Lower lobe of right lung (tissue), 2 donors: ENCODE measurements at regions not wholly inside any gene's neighbourhood (a gene's known extent, or its start where the extent isn't known, plus 50 kb on each side); places are given as distances from the start of the nearest gene placed in this dataset.

Source experiments
- ATAC-seq, 2 donors: fragments of 200-7000 bp; cut with Tn5 transposase; one replicate each; pipeline ENCODE4 v1.9.1; 2020 to 2022; ENCODE audit warnings: mild to moderate bottlenecking in 2 of 2, moderate library complexity in 2 of 2
- DNase-seq: peaks from one replicate; pipeline ENCODE4 v3.0.0-alpha.2; 2020
- H3K27ac ChIP-seq: fragments of 200-600 bp; one replicate; pipeline ENCODE4 v1.8.0; 2022
- H3K27me3 ChIP-seq: fragments of 200-600 bp; one replicate; pipeline ENCODE4 v1.8.0; 2022; ENCODE audit warnings: low read depth
- H3K36me3 ChIP-seq: fragments of 200-600 bp; one replicate; pipeline ENCODE4 v1.8.0; 2022; ENCODE audit warnings: mild to moderate bottlenecking
- H3K4me1 ChIP-seq: fragments of 200-600 bp; one replicate; pipeline ENCODE4 v1.8.0; 2022
- H3K4me3 ChIP-seq: fragments of 200-600 bp; one replicate; pipeline ENCODE4 v1.8.0; 2022; ENCODE audit warnings: mild to moderate bottlenecking
- H3K9me3 ChIP-seq: fragments of 200-600 bp; one replicate; pipeline ENCODE4 v1.8.0; 2022
- intact Hi-C: fragments of 100-400 bp; cut with DNase I; formaldehyde crosslinking; loops from one replicate; pipeline ENCODE4 v1.11.0; 2022
- TF ChIP-seq, protein P1 (sequence below): fragments of 200-600 bp; IDR thresholded peaks from one replicate; pipeline ENCODE4 v1.8.0; 2022; ENCODE audit warnings: antibody characterized with exemption, mild to moderate bottlenecking
- donor health status: DM: no; HTN: yes; CAD: no; lungs with severe emphysema.

DNA sequence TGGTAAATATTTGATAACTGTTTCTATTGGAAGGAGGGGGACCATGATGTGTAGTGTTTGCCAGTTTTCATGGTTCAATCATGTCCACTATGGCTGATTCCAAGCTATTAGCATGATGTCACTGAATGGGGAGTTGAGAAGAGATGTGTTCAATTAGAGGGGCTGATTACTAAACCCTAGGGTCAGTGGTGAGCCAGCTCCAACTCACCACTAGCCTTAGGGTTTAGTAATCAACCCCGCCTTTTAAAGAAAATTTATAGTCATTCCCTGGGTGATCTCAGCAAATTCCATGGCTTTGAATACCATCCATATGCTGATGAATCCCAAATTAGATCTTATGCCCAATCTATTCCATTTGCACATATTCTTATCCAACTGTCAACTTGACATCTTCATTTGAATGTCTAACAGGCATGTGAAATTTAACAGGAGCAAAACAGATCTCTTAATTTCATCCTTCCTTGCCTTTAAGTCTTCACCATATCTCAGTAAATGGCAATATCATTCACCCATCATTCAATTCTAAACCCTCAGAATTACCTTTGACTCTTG, 98.8 kb downstream of the GCNT1 start:
- TF ChIP-seq, protein P1, sequence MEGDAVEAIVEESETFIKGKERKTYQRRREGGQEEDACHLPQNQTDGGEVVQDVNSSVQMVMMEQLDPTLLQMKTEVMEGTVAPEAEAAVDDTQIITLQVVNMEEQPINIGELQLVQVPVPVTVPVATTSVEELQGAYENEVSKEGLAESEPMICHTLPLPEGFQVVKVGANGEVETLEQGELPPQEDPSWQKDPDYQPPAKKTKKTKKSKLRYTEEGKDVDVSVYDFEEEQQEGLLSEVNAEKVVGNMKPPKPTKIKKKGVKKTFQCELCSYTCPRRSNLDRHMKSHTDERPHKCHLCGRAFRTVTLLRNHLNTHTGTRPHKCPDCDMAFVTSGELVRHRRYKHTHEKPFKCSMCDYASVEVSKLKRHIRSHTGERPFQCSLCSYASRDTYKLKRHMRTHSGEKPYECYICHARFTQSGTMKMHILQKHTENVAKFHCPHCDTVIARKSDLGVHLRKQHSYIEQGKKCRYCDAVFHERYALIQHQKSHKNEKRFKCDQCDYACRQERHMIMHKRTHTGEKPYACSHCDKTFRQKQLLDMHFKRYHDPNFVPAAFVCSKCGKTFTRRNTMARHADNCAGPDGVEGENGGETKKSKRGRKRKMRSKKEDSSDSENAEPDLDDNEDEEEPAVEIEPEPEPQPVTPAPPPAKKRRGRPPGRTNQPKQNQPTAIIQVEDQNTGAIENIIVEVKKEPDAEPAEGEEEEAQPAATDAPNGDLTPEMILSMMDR, result no peak
- H3K4me1 ChIP-seq, result peaks cover 6% of the 10 kb centered on the region
- DNase-seq, result no peak
- no peak overlapping the region for H3K27ac ChIP-seq
- H3K36me3 ChIP-seq, result no peaks in the 10 kb centered on the region
- H3K4me3 ChIP-seq, result no peak overlapping the region
- ATAC-seq, result no peak
- no peaks in the 10 kb centered on the region for H3K27me3 ChIP-seq
- intact Hi-C loops, result no loop called here
- no peaks in the 10 kb centered on the region for H3K9me3 ChIP-seq

DNA sequence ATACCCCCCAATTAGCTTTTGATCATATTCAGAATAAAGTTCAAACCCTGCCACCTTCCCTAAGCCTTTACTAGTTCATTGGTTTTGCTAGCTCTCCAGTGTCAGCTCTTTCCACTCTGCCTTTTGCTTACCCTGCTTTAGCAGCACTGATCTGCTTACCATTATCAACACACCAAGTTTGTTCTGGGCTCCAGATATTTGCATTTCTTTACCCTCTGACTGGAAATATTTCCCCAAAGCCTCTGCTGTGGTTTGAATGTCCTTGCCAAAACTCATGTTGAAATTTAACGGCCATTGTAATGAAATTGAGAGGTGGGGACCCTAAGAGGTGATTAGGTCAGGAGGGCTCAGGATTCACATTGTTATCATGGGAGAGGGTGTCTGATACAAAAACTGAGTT, 99.5 kb downstream of the GCNT1 start:
- Histone ChIP-seq H3K4me1 (peaks cover 6% of the 10 kb centered on the region), H3K36me3 (no peaks in the 10 kb centered on the region), H3K9me3 (no peaks in the 10 kb centered on the region), H3K27me3 (no peaks in the 10 kb centered on the region), H3K4me3 (no peak overlapping the region), H3K27ac (no peak overlapping the region)
- intact Hi-C loops, result no loop called here
- TF ChIP-seq, protein P1, result no peak
- DNase-seq (no peak), ATAC-seq (no peak)

DNA sequence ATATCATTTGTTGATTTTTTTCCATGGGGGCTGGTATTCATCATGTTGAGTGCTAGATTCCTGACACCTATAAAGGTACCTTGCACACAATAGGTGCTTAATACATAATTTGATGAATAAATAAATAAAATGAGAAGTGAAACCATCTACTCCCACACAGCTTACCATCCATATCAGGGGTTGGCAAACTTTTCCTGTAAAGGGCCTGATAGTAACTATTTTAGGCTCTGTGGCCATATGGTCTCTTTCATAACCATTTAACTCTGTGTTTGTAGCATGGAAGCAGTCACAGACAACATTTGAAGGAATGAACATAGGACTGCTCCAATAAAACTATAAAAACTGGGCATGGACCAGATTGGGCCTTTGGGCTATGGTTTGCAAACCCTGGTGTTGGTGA, 100.3 kb downstream of the GCNT1 start:
- DNase-seq, result no peak
- H3K27ac ChIP-seq, result no peak overlapping the region
- ATAC-seq, result peak in 1 of 2 donors; percentile 19
- H3K4me1 ChIP-seq, result peaks cover 6% of the 10 kb centered on the region
- intact Hi-C loops, result no loop called here
- no peaks in the 10 kb centered on the region for H3K9me3 ChIP-seq
- no peaks in the 10 kb centered on the region for H3K36me3 ChIP-seq
- H3K4me3 ChIP-seq, result no peak overlapping the region
- no peaks in the 10 kb centered on the region for H3K27me3 ChIP-seq
- TF ChIP-seq, protein P1, result no peak

DNA sequence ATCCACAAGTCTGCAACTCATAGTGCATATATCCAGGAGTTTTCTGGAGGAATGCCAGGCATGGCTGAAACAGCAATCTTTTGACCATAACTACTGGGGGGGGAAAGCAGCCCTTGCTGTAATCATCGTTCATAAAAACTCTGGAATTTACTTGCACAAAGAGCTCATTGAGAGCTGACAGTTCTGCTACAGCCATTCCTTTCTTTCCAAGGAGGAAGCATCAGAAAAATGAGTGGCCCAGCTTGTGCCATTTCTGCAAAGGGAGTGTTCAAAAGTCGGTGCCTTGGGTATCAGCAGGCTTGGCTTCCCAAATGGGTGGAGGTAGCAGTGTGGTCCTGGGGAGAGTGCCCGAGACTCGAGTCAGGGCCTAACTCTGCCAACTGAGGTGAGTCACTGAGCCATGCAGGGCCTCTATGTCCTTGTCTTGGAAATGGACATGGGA, 101.5 kb downstream of the GCNT1 start:
- H3K4me3 ChIP-seq, result no peak overlapping the region
- no peaks in the 10 kb centered on the region for H3K9me3 ChIP-seq
- TF ChIP-seq, protein P1, result no peak
- DNase-seq (no peak), ATAC-seq (no peak)
- H3K4me1 ChIP-seq, result peaks cover 6% of the 10 kb centered on the region
- H3K27ac ChIP-seq, result no peak overlapping the region
- no peaks in the 10 kb centered on the region for H3K27me3 ChIP-seq
- H3K36me3 ChIP-seq, result no peaks in the 10 kb centered on the region
- intact Hi-C loops, result no loop called here

DNA sequence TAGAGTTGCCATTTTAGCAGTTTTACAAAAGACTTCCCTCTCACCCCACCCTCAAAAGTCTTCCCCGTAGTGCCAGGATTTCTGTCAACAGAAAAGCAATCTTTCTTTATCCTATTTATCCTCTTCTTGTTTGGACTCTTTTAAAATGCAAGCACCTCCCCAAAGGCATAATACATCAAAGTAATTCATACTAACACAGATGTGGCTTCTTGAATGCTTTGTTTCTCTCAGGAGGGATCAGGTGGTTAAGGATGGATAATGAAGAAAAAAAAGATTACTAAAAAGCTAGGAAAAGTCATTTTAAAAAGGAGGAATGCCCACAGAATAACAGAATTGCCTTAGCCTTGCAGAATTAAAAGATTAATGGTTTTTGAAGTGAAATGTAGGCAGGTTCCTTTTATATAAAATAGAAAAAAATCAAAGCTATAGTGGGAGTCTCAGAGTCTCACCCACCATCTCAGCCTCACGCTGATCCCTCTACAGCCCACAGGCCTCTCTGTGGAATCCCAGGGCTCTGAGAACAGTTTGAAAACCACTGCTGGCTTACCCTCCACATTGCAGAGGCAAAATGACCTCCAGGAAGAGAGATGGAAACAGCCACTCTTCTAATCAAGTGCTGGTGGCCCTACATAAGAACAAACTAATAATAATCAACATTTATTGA, 102.2 kb downstream of the GCNT1 start:
- H3K4me1 ChIP-seq, result peaks cover 6% of the 10 kb centered on the region
- ATAC-seq, result no peak
- intact Hi-C loops, result no loop called here
- H3K36me3 ChIP-seq, result no peaks in the 10 kb centered on the region
- TF ChIP-seq, protein P1, result no peak
- H3K27ac ChIP-seq, result no peak overlapping the region
- no peaks in the 10 kb centered on the region for H3K27me3 ChIP-seq
- DNase-seq, result no peak
- no peaks in the 10 kb centered on the region for H3K9me3 ChIP-seq
- no peak overlapping the region for H3K4me3 ChIP-seq
